Ovary (tissue), 3 donors: ENCODE measurements at regions not wholly inside any gene's neighbourhood (a gene's known extent, or its start where the extent isn't known, plus 50 kb on each side); places are given as distances from the start of the nearest gene placed in this dataset.

Experiments used
- CTCF ChIP-seq, 3 donors: fragments of 450-650 bp in 2 of 3; fragments of 200-600 bp in 1 of 3; IDR thresholded peaks; one replicate each; pipeline versions ENCODE4 v1.5.1 to v1.8.0; 2016 to 2022; ENCODE audit warnings: antibody characterized with exemption in 3 of 3, mild to moderate bottlenecking in 1 of 3
- EP300 ChIP-seq: sonication (generic); formaldehyde crosslinking; IDR thresholded peaks from one replicate; pipeline ENCODE4 v1.6.1; 2017; ENCODE audit warnings: antibody characterized with exemption
- POLR2A ChIP-seq: fragments of 450-650 bp; IDR thresholded peaks from one replicate; pipeline ENCODE4 v1.6.1; 2017; ENCODE audit warnings: antibody characterized with exemption, mild to moderate bottlenecking, moderate library complexity
- donor health status: DM: no; HTN: no; CAD: no.

- TF ChIP-seq CTCF (IDR thresholded peaks at IDR 0.05) = peak in 2 of 3 donors; percentile 20 to 68
- no peak for TF ChIP-seq POLR2A
- TF ChIP-seq EP300 = no peak
Measured at GRCh38 chr20:7285918-7286556, 518.6 kb downstream of the BMP2 start.
